ENCODE measurements at regions not wholly inside any gene's neighbourhood (a gene's known extent, or its start where the extent isn't known, plus 50 kb on each side); places are given as distances from the start of the nearest gene placed in this dataset.

DNA sequence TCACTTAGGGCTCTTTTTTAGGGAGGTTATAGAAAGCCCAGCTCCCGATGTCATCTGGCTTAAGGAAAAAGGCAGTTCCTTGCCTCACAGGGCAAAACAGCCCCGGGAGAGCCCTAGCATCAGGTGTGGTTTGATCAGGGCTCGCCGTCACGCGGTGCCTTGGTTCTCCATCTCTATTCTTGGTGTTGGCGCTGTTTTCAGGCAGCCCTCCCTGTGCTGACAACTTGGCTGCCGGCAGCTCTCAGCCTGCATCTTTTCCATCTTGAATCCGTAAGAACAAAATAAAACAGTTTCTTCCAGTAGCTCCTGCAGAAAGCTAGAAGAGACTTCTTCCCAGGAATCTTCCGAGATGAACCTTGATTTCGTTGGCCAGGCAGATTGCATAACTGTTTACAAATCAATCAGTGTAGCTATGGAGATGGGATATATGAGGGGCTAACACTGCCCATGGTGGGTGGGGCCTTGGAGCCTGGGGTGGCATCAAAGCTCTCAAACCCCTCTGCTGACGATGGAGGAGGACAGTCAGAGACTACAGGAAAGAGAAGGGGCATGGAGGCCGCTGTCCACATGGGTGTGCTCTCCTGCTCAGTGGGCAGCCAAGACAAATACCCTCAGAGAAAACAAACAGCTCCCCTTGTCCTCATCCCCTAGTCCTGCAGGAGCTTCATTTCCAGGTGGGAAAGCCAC lies 370.7 kb upstream of the C1orf174 start:
- TF ChIP-seq, protein P1, sequence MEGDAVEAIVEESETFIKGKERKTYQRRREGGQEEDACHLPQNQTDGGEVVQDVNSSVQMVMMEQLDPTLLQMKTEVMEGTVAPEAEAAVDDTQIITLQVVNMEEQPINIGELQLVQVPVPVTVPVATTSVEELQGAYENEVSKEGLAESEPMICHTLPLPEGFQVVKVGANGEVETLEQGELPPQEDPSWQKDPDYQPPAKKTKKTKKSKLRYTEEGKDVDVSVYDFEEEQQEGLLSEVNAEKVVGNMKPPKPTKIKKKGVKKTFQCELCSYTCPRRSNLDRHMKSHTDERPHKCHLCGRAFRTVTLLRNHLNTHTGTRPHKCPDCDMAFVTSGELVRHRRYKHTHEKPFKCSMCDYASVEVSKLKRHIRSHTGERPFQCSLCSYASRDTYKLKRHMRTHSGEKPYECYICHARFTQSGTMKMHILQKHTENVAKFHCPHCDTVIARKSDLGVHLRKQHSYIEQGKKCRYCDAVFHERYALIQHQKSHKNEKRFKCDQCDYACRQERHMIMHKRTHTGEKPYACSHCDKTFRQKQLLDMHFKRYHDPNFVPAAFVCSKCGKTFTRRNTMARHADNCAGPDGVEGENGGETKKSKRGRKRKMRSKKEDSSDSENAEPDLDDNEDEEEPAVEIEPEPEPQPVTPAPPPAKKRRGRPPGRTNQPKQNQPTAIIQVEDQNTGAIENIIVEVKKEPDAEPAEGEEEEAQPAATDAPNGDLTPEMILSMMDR (IDR thresholded peaks at IDR 0.05; ENCODE audit: low read depth, low read length, missing input control) = no peak
- TF ChIP-seq, protein P2, sequence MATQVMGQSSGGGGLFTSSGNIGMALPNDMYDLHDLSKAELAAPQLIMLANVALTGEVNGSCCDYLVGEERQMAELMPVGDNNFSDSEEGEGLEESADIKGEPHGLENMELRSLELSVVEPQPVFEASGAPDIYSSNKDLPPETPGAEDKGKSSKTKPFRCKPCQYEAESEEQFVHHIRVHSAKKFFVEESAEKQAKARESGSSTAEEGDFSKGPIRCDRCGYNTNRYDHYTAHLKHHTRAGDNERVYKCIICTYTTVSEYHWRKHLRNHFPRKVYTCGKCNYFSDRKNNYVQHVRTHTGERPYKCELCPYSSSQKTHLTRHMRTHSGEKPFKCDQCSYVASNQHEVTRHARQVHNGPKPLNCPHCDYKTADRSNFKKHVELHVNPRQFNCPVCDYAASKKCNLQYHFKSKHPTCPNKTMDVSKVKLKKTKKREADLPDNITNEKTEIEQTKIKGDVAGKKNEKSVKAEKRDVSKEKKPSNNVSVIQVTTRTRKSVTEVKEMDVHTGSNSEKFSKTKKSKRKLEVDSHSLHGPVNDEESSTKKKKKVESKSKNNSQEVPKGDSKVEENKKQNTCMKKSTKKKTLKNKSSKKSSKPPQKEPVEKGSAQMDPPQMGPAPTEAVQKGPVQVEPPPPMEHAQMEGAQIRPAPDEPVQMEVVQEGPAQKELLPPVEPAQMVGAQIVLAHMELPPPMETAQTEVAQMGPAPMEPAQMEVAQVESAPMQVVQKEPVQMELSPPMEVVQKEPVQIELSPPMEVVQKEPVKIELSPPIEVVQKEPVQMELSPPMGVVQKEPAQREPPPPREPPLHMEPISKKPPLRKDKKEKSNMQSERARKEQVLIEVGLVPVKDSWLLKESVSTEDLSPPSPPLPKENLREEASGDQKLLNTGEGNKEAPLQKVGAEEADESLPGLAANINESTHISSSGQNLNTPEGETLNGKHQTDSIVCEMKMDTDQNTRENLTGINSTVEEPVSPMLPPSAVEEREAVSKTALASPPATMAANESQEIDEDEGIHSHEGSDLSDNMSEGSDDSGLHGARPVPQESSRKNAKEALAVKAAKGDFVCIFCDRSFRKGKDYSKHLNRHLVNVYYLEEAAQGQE (IDR thresholded peaks at IDR 0.05) = no peak
- TF ChIP-seq HNF4G (IDR thresholded peaks at IDR 0.05) = no peak
- no peak for TF ChIP-seq NR2F2 (IDR thresholded peaks at IDR 0.05)
- TF ChIP-seq, protein P3, sequence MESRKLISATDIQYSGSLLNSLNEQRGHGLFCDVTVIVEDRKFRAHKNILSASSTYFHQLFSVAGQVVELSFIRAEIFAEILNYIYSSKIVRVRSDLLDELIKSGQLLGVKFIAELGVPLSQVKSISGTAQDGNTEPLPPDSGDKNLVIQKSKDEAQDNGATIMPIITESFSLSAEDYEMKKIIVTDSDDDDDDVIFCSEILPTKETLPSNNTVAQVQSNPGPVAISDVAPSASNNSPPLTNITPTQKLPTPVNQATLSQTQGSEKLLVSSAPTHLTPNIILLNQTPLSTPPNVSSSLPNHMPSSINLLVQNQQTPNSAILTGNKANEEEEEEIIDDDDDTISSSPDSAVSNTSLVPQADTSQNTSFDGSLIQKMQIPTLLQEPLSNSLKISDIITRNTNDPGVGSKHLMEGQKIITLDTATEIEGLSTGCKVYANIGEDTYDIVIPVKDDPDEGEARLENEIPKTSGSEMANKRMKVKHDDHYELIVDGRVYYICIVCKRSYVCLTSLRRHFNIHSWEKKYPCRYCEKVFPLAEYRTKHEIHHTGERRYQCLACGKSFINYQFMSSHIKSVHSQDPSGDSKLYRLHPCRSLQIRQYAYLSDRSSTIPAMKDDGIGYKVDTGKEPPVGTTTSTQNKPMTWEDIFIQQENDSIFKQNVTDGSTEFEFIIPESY (IDR thresholded peaks at IDR 0.05) = no peak
- TF ChIP-seq JUND (IDR thresholded peaks at IDR 0.05) = no peak
- no peak for TF ChIP-seq YY1 (IDR thresholded peaks at IDR 0.05)
- TF ChIP-seq MAX (IDR thresholded peaks at IDR 0.05) = no peak
- TF ChIP-seq EGR1 (IDR thresholded peaks at IDR 0.05; ENCODE audit: low read depth in 2 of 2) = no peak
- no peak for TF ChIP-seq TAF1 (conservative IDR thresholded peaks at IDR 0.05)
- no peak for TF ChIP-seq RXRA (IDR thresholded peaks at IDR 0.05)
- TF ChIP-seq, protein P4, sequence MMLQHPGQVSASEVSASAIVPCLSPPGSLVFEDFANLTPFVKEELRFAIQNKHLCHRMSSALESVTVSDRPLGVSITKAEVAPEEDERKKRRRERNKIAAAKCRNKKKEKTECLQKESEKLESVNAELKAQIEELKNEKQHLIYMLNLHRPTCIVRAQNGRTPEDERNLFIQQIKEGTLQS (IDR thresholded peaks at IDR 0.05) = no peak
- TF ChIP-seq FOXA2 (IDR thresholded peaks at IDR 0.05) = no peak
